NB4 (cell line): ENCODE measurements at regions not wholly inside any gene's neighbourhood (a gene's known extent, or its start where the extent isn't known, plus 50 kb on each side); places are given as distances from the start of the nearest gene placed in this dataset.

Experiments used
- DNase-seq: peaks from one replicate; pipeline ENCODE4 v3.0.0; 2010; ENCODE audit warnings: low read depth
- H3K4me3 ChIP-seq: one replicate; pipeline ENCODE4 v1.5.1; 2011; ENCODE audit warnings: mild to moderate bottlenecking, low read depth, low read length, moderate library complexity
- CTCF ChIP-seq: IDR thresholded peaks from one replicate; pipeline ENCODE4 v1.5.1; 2012; ENCODE audit warnings: low read depth, low read length
- MAX ChIP-seq: IDR thresholded peaks from 2 replicates; pipeline ENCODE4 v1.6.1; 2011; ENCODE audit warnings: low read depth, low read length
- MYC ChIP-seq: IDR thresholded peaks from 2 replicates; pipeline ENCODE4 v1.6.1; 2011; ENCODE audit warnings: low read depth, low read length
- POLR2A ChIP-seq: IDR thresholded peaks from 2 replicates; pipeline ENCODE4 v1.6.1; 2011; ENCODE audit warnings: mild to moderate bottlenecking; ENCODE audit not compliant: insufficient read length; ENCODE audit errors: extremely low read depth

- DNase-seq = no peak
- no peak overlapping the region for H3K4me3 ChIP-seq
- TF ChIP-seq POLR2A (no peak), MYC (no peak), CTCF (no peak), MAX (no peak)
Measured at GRCh38 chr1:98086796-98087441, 166.1 kb upstream of the DPYD start.

GRCh38 chr1:98086156-98086555, 165.3 kb upstream of the DPYD start:
- TF ChIP-seq MAX = no peak
- no peak for TF ChIP-seq CTCF
- TF ChIP-seq POLR2A = no peak
- TF ChIP-seq MYC = no peak
- DNase-seq = no peak
- no peak overlapping the region for H3K4me3 ChIP-seq

- DNase-seq = no peak
- TF ChIP-seq POLR2A (no peak), CTCF (no peak), MYC (no peak), MAX (no peak)
- no peak overlapping the region for H3K4me3 ChIP-seq
Measured at GRCh38 chr1:98084188-98084587, 163.4 kb upstream of the DPYD start.

- no peak overlapping the region for H3K4me3 ChIP-seq
- no peak for TF ChIP-seq MAX
- TF ChIP-seq MYC = no peak
- TF ChIP-seq CTCF = no peak
- no peak for TF ChIP-seq POLR2A
- no peak for DNase-seq
Measured at GRCh38 chr1:98081944-98082343, 161.1 kb upstream of the DPYD start.

GRCh38 chr1:98078596-98078995, 157.8 kb upstream of the DPYD start:
- TF ChIP-seq MYC = no peak
- no peak for TF ChIP-seq MAX
- no peak for TF ChIP-seq CTCF
- no peak for TF ChIP-seq POLR2A
- no peak overlapping the region for H3K4me3 ChIP-seq
- DNase-seq = peak; percentile 57

- no peak overlapping the region for H3K4me3 ChIP-seq
- TF ChIP-seq POLR2A = no peak
- no peak for TF ChIP-seq CTCF
- TF ChIP-seq MAX = no peak
- no peak for TF ChIP-seq MYC
- no peak for DNase-seq
Measured at GRCh38 chr1:98077691-98078090, 156.9 kb upstream of the DPYD start.
